ENCODE measurements at regions not wholly inside any gene's neighbourhood (a gene's known extent, or its start where the extent isn't known, plus 50 kb on each side); places are given as distances from the start of the nearest gene placed in this dataset.

DNA sequence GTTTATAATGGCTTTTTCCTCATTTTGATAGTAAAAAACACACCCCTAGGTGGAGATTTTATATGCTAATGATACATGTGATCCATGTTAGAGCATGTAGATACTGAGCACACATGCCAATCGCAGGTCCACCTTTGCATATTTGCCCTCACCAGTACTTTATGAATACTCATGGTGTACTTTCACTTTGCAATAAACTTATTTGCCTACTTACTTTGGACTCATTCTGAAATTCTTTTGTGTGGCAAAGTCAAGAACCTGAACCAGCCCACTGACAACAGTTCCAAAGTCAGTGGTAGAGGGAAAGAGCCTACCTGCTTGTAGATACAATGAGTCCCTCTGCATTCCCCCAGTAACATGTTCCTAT, 58.5 kb upstream of the DHRS4 start:
- TF ChIP-seq, protein P1, sequence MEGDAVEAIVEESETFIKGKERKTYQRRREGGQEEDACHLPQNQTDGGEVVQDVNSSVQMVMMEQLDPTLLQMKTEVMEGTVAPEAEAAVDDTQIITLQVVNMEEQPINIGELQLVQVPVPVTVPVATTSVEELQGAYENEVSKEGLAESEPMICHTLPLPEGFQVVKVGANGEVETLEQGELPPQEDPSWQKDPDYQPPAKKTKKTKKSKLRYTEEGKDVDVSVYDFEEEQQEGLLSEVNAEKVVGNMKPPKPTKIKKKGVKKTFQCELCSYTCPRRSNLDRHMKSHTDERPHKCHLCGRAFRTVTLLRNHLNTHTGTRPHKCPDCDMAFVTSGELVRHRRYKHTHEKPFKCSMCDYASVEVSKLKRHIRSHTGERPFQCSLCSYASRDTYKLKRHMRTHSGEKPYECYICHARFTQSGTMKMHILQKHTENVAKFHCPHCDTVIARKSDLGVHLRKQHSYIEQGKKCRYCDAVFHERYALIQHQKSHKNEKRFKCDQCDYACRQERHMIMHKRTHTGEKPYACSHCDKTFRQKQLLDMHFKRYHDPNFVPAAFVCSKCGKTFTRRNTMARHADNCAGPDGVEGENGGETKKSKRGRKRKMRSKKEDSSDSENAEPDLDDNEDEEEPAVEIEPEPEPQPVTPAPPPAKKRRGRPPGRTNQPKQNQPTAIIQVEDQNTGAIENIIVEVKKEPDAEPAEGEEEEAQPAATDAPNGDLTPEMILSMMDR (IDR thresholded peaks at IDR 0.05; ENCODE audit: low read depth, low read length, missing input control) = no peak
- no peak for TF ChIP-seq GABPA (IDR thresholded peaks at IDR 0.05 in 1 of 2, conservative IDR thresholded peaks at IDR 0.05 in 1 of 2)
- TF ChIP-seq, protein P2, sequence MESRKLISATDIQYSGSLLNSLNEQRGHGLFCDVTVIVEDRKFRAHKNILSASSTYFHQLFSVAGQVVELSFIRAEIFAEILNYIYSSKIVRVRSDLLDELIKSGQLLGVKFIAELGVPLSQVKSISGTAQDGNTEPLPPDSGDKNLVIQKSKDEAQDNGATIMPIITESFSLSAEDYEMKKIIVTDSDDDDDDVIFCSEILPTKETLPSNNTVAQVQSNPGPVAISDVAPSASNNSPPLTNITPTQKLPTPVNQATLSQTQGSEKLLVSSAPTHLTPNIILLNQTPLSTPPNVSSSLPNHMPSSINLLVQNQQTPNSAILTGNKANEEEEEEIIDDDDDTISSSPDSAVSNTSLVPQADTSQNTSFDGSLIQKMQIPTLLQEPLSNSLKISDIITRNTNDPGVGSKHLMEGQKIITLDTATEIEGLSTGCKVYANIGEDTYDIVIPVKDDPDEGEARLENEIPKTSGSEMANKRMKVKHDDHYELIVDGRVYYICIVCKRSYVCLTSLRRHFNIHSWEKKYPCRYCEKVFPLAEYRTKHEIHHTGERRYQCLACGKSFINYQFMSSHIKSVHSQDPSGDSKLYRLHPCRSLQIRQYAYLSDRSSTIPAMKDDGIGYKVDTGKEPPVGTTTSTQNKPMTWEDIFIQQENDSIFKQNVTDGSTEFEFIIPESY (IDR thresholded peaks at IDR 0.05) = no peak
- no peak for TF ChIP-seq RAD21 (IDR thresholded peaks at IDR 0.05)
- no peak for TF ChIP-seq YY1 (IDR thresholded peaks at IDR 0.05)
- TF ChIP-seq, protein P3, sequence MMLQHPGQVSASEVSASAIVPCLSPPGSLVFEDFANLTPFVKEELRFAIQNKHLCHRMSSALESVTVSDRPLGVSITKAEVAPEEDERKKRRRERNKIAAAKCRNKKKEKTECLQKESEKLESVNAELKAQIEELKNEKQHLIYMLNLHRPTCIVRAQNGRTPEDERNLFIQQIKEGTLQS (IDR thresholded peaks at IDR 0.05) = no peak
- no peak for TF ChIP-seq TAF1 (conservative IDR thresholded peaks at IDR 0.05)
- no peak for TF ChIP-seq EGR1 (IDR thresholded peaks at IDR 0.05; ENCODE audit: low read depth in 2 of 2)
- no peak for TF ChIP-seq HNF4G (IDR thresholded peaks at IDR 0.05)
- TF ChIP-seq NR2F2 (IDR thresholded peaks at IDR 0.05) = no peak

Data from liver (tissue), 3 donors.